Sigmoid colon (tissue), 6 donors: ENCODE measurements at regions not wholly inside any gene's neighbourhood (a gene's known extent, or its start where the extent isn't known, plus 50 kb on each side); places are given as distances from the start of the nearest gene placed in this dataset.
"Not testable (repeated sequence)": the region's sequence is repeated elsewhere in the genome, so short reads cannot be mapped to it uniquely, and the experiment has no call there.

Experiments used
- DNase-seq: peaks from one replicate; pipeline ENCODE4 v3.0.0-alpha.2; 2019
- H3K27ac ChIP-seq, 4 donors: fragments of 200-600 bp; sonication (generic); one replicate each; pipeline ENCODE4 v1.5.1; 2016 to 2019; ENCODE audit warnings: mild to moderate bottlenecking in 1 of 4
- H3K27me3 ChIP-seq, 3 donors: fragments of 200-600 bp; sonication (generic); one replicate each; pipeline ENCODE4 v1.5.1; 2019; ENCODE audit warnings: mild to moderate bottlenecking in 1 of 3
- H3K36me3 ChIP-seq, 4 donors: fragments of 200-600 bp; sonication (generic); one replicate each; pipeline ENCODE4 v1.5.1; 2016 to 2019
- H3K4me1 ChIP-seq, 4 donors: fragments of 200-600 bp; sonication (generic); one replicate each; pipeline ENCODE4 v1.5.1; 2017 to 2019
- H3K4me3 ChIP-seq, 4 donors: fragments of 200-600 bp; sonication (generic); one replicate each; pipeline ENCODE4 v1.5.1; 2017 to 2019; ENCODE audit warnings: mild to moderate bottlenecking in 2 of 4, moderate library complexity in 1 of 4
- H3K9me3 ChIP-seq, 4 donors: fragments of 200-600 bp in 3 of 4; sonication (generic) in 3 of 4; one replicate each; pipeline versions ENCODE4 v1.5.1 to v1.6.1; 2013 to 2019
- CTCF ChIP-seq, 4 experiments: fragments of 450-650 bp in 3 of 4; fragments of 200-600 bp in 1 of 4; IDR thresholded peaks; one replicate each; pipeline ENCODE4 v1.5.1; 2016 to 2019; ENCODE audit warnings: antibody characterized with exemption in 4 of 4, mild to moderate bottlenecking in 3 of 4, moderate library complexity in 2 of 4
- EP300 ChIP-seq, 4 donors: sonication (generic); formaldehyde crosslinking; IDR thresholded peaks; one replicate each; pipeline ENCODE4 v1.6.1; 2017; ENCODE audit warnings: antibody characterized with exemption in 4 of 4
- POLR2A ChIP-seq, 2 donors: fragments of 450-650 bp; IDR thresholded peaks; one replicate each; pipeline ENCODE4 v1.6.1; 2016; ENCODE audit warnings: antibody characterized with exemption in 2 of 2, mild to moderate bottlenecking in 2 of 2, moderate library complexity in 2 of 2
- POLR2AphosphoS5 ChIP-seq, 4 donors: sonication (generic); formaldehyde crosslinking; IDR thresholded peaks; one replicate each; pipeline ENCODE4 v1.6.1; 2017; ENCODE audit warnings: antibody characterized with exemption in 4 of 4
- WGBS, 2 donors: extraction: QIAGEN DNeasy Blood & Tissue Kit; methylation state at CpG; one replicate each; pipeline ENCODE4 v1.1.7; 2013; 5-methylcytosine and 5-hydroxymethylcytosine counted together
- intact Hi-C: fragments of 100-400 bp; cut with DNase I; formaldehyde crosslinking; loops from one replicate; pipeline ENCODE4 v1.15.1; 2023
- donor health status: healthy with polysubstance abuse.
- donor health status: healthy.

DNA sequence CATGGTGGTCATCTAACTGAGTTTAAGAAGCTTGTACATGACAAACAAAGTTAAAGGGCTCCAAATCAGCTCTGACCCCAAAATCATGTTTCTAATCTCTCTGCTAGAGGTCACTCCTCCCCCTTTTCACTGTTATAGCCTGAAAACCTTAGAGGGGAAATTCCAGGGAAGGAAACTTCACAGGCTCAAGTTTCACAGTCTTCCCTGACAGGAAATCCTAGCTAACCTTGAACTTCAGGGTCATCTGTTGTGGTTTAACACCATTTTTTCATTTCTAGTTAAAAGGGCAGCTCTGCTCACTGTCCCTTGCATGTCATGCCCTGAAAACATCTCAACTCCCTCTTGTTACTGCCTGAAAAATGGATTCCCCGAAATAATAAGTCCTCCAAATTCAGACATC lies 104.4 kb upstream of the BMP2 start:
- H3K27ac ChIP-seq = no peak overlapping the region
- TF ChIP-seq EP300 (IDR thresholded peaks at IDR 0.05) (no peak), POLR2AphosphoS5 (IDR thresholded peaks at IDR 0.05) (no peak), CTCF (IDR thresholded peaks at IDR 0.05) (no peak), POLR2A (IDR thresholded peaks at IDR 0.05) (no peak)
- no peak overlapping the region for H3K4me3 ChIP-seq
- intact Hi-C loops = no loop called here
- DNase-seq = no peak
- H3K27me3 ChIP-seq = no peaks in the 10 kb centered on the region
- H3K4me1 ChIP-seq = no peaks in the 10 kb centered on the region
- WGBS, 2 donors = 84 to 85% methylated on average over 1 of the region's 1 CpG
- H3K36me3 ChIP-seq = no peaks in the 10 kb centered on the region
- H3K9me3 ChIP-seq = no peaks in the 10 kb centered on the region

DNA sequence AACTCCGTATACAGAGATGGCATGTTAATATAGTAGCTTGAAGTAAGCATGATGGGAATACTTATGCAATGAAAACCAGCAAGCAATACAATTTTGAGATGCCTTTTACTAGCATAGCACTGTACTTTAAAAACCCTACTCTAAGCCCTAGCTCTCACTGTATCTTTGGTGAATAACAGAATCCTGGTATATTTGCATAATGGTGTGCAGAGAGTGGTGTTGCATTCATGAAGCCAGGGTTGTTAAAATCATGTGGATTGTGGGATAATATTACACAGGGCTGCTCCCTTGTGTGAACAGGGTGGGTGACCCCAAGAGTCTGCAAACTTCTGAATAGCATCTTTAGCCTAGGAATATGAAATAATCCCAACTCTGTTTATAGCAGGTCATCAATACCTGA lies 105.2 kb upstream of the BMP2 start:
- Histone ChIP-seq H3K9me3 (no peaks in the 10 kb centered on the region), H3K4me1 (no peaks in the 10 kb centered on the region), H3K27ac (no peak overlapping the region), H3K4me3 (no peak overlapping the region), H3K27me3 (no peaks in the 10 kb centered on the region), H3K36me3 (no peaks in the 10 kb centered on the region)
- no peak for DNase-seq
- 85 to 90% methylated on average over 1 of the region's 1 CpG for WGBS, 2 donors
- TF ChIP-seq POLR2A (IDR thresholded peaks at IDR 0.05) = no peak
- no peak for TF ChIP-seq POLR2AphosphoS5 (IDR thresholded peaks at IDR 0.05)
- TF ChIP-seq EP300 (IDR thresholded peaks at IDR 0.05) = no peak
- intact Hi-C loops = no loop called here

- intact Hi-C loops = no loop called here
- no peak for DNase-seq
- Histone ChIP-seq H3K4me3 (no peak overlapping the region), H3K9me3 (no peaks in the 10 kb centered on the region), H3K4me1 (no peaks in the 10 kb centered on the region), H3K27me3 (no peaks in the 10 kb centered on the region), H3K27ac (no peak overlapping the region), H3K36me3 (no peaks in the 10 kb centered on the region)
- WGBS, 2 donors = 18 to 64% methylated on average over 5 of the region's 5 CpGs
- TF ChIP-seq EP300 (IDR thresholded peaks at IDR 0.05) (no peak), POLR2A (IDR thresholded peaks at IDR 0.05) (no peak), CTCF (IDR thresholded peaks at IDR 0.05) (no peak), POLR2AphosphoS5 (IDR thresholded peaks at IDR 0.05) (no peak)
These were observed 107.0 kb upstream of the BMP2 start for GRCh38 chr20:6660441-6660840.

GRCh38 chr20:6658909-6659308 lies 108.6 kb upstream of the BMP2 start:
- H3K27me3 ChIP-seq, intact Hi-C loops, H3K36me3 ChIP-seq, H3K9me3 ChIP-seq, H3K4me3 ChIP-seq, H3K4me1 ChIP-seq, H3K27ac ChIP-seq, DNase-seq: not testable (repeated sequence)
- WGBS, 2 donors = 94 to 95% methylated on average over 8 of the region's 8 CpGs

DNA sequence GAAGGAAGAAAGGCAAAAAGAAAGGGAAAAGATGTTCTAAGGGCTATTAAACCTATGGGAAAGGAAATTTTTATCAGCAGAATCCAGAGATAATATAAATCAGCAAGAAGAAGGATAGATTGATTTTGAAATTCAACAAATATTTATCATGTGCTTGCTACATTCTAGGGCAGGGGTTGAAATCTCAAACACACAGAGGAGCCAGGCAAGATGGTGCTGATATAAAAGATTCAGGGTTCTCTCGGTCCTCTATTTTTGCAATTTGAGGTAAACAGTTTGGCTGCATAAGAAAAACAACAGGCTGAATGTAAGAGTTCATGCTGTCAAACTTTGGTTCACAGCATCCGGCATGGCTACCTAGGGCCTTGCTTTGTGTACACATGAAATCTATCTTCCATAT lies 109.6 kb upstream of the BMP2 start:
- TF ChIP-seq POLR2A (IDR thresholded peaks at IDR 0.05) = no peak
- TF ChIP-seq EP300 (IDR thresholded peaks at IDR 0.05) = no peak
- no peak for TF ChIP-seq POLR2AphosphoS5 (IDR thresholded peaks at IDR 0.05)
- TF ChIP-seq CTCF (IDR thresholded peaks at IDR 0.05) = no peak
- no peak overlapping the region for H3K4me3 ChIP-seq
- no peaks in the 10 kb centered on the region for H3K9me3 ChIP-seq
- intact Hi-C loops = no loop called here
- 89 to 94% methylated on average over 2 of the region's 2 CpGs for WGBS, 2 donors
- no peaks in the 10 kb centered on the region for H3K36me3 ChIP-seq
- H3K4me1 ChIP-seq = no peaks in the 10 kb centered on the region
- H3K27ac ChIP-seq = no peak overlapping the region
- H3K27me3 ChIP-seq = no peaks in the 10 kb centered on the region
- DNase-seq = no peak

DNA sequence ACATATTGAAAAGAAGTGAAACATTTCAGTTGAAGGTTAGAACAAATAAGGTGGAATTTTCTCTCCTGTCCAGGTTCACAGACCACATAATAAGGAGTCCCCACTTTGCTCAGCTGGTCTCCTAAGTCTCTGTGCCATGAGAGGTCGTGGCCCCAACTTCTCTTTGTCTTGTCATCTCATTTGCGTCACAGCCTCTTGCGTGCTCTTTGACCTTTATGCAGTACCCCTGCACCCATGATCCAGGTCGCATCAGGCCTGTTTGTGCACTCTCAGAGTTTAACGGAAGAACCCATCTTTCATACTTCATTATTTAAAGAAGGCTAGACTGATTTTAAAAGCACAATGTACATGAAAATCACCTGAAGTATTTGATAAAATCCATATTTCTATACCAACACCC lies 110.4 kb upstream of the BMP2 start:
- Histone ChIP-seq H3K4me3 (no peak overlapping the region), H3K9me3 (no peaks in the 10 kb centered on the region), H3K36me3 (no peaks in the 10 kb centered on the region), H3K27ac (no peak overlapping the region), H3K27me3 (no peaks in the 10 kb centered on the region), H3K4me1 (no peaks in the 10 kb centered on the region)
- TF ChIP-seq POLR2A (IDR thresholded peaks at IDR 0.05) (no peak), EP300 (IDR thresholded peaks at IDR 0.05) (no peak)
- no peak for DNase-seq
- intact Hi-C loops = no loop called here
- 87 to 93% methylated on average over 5 of the region's 5 CpGs for WGBS, 2 donors
